HG03521 (cell line): ENCODE measurements at regions not wholly inside any gene's neighbourhood (a gene's known extent, or its start where the extent isn't known, plus 50 kb on each side); places are given as distances from the start of the nearest gene placed in this dataset.

Source experiments
- ATAC-seq: cut with Tn5 transposase; IDR thresholded peaks from one replicate; pipeline ENCODE4 v1.9.1; 2021; ENCODE audit warnings: mild to moderate bottlenecking, moderate library complexity; ENCODE audit not compliant: unreplicated experiment

DNA sequence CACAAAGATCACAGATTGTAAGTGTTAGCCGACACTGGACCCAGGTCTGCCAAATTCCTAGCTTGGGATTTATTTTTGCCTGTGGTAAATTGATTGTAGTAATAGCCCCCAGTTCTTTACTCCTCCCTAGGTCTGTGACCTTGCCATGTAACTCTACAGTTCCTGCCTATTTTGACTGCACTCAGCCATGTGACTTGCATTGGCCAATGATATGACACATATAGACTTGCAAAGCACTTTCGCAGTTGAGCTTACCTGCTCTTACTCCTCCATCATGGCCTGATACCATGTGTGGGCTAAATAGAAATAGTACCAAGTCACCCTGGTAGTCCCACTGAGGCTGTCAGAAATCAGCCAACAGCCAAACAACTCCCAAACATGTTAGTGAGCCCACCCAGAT lies 240.3 kb downstream of the DUSP6 start:
- ATAC-seq, result no peak

DNA sequence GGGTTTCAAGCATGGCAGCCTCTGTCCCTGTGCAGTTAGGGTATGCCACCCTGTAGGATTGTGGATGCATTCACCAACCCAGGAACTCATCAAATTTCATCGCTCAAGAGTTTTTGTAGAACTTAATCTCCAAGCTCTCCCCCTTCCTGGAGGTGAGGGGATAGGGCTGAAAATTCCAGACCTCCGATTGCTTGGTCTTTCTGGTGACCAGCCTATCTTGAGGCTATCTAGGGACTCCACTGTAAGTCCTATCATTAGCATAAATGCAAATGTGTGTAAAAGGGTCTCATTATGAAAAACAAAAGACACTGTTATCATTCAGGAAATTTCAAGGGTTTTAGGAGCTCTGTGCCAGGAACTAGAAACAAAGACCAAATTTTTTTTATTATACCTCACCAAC lies 244.0 kb downstream of the DUSP6 start:
- no peak for ATAC-seq

DNA sequence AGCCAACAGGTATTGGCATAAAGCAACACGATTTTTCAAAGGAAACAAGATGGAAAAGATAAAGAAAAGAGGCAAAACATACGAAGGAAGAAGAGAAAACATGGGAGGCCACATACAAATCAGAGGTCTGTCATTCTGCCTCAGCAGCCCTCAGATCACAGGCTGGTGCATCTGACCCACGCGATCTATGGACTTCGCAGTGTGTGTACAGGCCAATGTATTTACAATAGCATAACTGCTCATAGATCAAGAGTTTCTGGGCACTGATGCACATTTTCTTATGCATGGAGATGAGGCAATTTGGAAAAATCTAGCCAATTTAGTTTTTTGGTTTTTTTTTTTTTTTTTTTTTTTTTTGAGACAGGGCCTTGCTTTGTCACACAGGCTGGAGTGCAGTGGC lies 245.4 kb downstream of the DUSP6 start:
- ATAC-seq, result no peak

DNA sequence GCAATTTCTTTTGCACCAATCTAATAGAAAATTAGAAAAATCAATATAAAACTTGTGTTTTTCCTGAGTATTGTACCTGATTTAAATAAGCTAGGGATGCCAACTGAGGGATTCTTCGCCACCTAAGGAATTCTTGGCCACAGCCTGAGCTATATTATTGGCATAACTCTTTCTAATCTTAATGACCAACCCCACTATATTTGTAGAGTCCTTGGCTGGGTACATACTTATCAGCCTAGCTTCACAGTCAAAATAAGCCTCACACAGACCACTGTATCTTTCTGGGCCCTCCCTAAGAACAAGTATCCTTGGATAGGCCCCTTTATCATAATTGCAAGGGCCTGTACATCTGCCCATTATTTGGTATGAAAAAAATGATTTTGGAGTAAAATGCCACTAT lies 247.1 kb downstream of the DUSP6 start:
- ATAC-seq, result no peak

DNA sequence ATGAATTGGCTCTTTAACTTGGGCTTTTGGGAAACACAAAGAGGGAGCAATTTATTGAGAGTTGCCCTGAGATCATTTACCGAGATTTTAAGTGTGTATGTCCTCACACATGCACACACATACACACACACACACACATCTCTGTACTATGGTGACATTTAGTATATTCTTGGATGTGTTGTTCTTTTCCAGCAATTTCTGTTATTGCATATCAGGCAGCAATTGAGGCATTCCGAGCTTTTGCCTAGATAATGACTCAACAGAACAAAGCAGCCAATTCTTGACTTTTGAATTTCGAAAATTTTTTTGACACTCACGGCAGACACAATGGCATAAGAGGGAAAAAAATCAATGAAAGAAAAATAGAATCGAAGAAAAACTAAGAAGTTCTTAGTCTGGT lies 248.5 kb downstream of the DUSP6 start:
- no peak for ATAC-seq

DNA sequence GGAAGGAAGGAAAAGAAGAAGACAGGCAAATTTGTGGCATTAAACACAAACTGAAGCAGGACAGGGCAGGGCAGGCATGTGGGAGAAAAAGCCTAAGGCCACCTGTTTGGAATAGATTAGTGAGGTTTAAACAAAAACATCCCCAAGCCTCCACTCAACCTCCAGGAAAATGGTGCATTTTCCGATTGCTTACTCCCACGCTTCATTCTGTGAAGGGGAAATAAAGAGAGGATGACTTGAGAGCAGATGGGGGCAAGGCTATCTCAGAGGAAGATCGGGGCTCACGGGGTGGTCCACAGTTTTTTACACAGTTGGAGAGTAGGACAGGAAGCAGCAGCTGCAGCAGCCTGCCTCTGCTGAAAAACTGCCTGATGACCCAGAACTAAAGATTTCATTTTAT lies 250.9 kb downstream of the DUSP6 start:
- no peak for ATAC-seq

DNA sequence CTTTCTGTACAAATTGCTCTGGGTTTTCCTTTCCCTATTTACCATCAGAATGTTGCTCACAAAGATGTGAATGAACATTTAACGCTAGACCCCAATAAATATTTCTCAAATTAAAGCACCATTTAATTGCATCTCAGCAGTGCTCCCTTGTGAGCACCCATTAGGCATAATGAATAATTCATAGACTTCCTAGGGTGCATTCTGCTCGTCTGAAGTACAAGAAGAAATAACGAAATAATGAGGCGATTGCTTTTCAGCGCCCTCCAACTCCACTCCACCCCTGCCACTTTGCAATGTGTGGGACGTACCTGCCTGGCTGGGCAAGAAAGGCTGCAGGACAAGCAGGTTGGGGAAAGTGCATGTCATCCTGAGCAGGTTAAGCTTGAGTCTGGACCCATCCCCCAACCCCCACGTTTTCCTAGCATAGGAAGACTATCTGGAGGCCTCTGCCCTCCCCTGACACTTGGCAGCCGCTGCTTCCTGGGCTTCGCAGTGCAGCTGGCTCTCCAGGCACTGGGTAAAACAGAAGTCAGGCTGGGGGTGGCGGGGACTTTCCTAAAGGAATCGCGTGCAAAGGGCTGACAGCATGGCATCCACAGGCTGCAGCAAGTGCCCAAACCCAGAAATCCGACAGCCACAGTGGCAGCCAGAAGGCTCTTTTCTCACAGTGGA lies 253.7 kb downstream of the DUSP6 start:
- no peak for ATAC-seq

DNA sequence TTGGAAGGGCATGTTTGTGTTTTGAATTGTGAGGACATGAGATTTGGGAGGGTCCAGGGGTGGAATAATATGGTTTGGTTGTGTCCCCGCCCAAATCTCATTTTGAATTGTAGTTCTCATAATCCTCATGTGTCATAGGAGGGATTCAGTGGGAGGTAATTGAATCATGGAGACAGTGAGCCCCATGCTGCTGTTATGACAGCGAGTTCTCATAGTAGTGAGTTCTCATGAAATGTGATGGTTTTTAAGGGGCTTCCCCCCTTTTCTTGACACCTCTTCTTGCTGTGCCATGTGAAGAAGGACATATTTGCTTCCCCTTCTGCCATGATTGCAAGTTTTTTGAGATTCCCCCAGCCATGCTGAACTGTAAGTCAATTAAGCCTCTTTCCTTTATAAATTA lies 260.0 kb downstream of the DUSP6 start:
- ATAC-seq, result no peak

DNA sequence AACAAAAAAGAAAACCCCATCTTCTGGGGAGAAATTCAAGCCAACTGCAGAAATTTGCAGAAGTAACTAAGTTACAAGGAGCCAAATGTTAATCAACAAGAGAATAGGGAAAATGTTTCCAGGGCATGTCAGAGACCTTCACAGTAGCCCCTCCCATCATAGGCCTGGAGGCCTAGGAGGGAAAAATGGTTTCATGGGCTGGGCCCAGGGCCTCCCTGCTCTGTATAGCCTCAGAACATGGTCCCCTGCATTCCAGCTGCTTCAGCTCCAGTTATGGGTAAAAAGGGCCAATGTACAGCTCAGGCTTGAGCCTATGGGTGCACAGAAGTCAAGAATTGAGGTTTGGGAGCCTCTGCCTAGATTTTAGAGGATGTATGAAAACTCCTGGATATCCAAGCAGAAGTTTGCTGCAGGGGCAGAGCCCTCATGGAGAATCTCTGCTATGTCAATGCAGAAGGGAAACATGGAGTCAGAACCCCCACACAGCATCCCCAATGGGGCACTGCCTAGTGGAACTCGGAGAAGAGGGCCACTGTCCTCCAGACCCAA lies 260.9 kb downstream of the DUSP6 start:
- ATAC-seq, result no peak

DNA sequence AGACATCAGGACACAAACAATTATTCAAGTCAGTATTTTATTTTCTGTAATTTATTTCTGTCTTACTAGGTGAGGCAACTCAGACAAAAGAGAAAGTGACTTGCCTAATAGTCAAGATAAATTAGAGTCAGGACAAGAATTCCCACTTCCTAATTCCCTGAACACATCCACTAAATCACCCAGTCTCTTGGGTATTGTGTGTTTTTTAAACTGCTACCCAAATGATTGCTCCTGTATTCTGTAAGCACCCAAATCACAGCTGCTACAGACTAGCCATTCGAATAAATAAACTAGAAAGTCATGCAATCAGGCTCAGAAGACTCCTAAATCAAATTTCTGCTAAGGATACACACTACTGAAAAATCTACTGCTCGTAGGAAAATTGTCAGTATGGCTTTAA lies 263.0 kb downstream of the DUSP6 start:
- no peak for ATAC-seq

DNA sequence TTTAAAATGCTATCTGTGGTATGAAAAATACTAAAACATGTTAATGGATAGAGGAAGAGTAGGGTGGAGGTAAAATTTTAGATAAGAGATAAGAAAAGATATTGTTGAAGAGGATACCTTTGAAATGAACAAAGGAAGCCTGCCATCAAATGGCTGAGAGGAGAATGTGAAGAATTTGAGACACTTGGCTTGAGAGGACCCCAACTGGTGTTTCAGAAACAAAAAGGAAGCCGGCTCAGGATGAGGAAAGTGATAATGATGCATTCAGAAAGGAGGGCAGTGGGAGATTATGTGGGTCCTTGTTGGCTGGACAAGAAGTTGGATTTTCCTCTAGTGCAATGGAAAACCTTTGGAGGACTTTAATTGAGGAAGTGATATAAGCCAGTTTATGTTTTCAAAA lies 264.4 kb downstream of the DUSP6 start:
- ATAC-seq, result no peak

DNA sequence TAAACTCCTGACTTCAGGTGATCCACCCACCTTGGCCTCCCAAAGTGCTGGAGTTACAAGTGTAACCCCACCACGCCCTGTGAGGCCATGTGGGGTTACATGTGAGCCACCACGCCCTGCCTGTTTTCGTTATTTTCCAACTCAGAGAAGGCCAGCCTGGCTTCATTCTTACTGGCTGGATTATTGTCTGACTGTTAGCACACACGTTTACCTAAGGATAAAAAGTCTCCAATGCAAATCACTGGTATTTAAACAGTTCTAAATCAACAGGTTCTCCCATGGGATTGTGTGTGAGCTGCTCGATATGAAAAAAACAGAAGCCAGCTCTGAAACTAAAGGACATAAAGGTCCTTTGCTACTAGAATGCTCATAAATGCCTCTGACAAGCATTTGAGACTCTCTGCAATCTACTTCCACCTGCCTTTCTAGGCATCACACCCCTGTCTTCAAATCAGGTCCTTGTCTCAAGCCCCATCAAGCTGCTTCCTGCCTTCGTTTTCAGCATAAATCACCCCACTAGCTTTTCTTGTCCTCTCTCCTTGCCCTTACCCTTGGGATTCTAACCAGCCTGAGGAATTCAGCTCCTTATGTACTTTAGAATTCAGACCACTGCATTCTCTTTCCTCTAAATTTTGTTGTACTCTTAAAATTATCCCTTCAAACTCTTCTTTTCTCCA lies 265.0 kb downstream of the DUSP6 start:
- ATAC-seq, result no peak

DNA sequence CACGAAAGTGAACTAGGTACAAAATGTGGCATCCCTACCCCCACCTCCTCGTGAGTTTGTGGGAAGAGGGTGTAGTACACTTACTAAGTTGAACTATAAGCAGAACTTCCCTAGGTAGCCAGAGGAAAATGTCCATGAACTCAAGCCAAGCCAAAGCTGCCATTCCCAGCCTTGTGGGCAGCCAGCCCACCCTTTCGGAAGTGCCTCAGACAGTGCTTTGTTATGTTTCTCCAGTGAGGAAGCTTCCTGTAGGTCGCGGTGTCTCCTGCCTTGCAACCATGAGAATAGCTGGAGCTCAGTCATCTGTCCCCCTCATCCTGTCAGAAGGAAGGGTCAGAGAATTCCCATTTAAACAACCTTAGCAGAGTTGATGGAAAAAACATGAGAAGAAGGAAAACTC lies 266.9 kb downstream of the DUSP6 start:
- no peak for ATAC-seq

DNA sequence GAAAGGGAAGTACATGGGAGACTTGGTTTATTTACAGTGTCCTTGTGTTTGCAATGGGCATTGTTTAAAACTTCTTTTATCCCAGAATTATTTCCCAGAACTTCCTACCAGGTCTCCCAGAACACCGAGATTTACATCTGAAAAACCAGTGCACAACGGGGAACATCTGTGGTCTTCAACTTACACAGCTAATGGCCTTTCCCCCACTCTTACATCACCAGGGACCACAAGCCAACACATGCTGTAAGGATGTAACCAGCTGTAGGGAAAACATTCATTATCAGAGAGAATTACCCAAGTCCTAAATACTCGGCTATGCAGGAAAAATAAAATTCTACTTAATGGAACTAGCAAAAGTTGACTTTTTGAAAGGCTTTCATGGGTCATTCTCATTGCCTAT lies 267.6 kb downstream of the DUSP6 start:
- no peak for ATAC-seq

DNA sequence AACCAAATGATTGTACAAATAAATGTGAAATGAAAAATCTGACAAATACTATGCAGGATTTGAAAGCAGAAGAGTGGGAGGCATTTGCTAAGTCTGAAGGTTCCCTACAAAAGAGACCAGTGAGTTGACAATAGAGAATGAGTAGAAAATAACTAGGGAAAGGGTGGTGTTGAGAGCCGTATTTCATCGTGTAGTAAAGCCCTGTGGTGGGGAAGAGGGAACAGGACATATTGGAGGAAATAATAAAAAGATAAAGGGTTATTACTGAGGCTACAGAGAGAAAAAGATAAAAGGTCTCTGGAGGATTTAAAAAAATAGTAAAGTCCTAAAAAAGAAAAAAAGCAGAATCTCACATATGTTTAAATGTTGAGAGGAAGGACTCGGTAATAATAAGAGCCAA lies 268.8 kb downstream of the DUSP6 start:
- no peak for ATAC-seq

DNA sequence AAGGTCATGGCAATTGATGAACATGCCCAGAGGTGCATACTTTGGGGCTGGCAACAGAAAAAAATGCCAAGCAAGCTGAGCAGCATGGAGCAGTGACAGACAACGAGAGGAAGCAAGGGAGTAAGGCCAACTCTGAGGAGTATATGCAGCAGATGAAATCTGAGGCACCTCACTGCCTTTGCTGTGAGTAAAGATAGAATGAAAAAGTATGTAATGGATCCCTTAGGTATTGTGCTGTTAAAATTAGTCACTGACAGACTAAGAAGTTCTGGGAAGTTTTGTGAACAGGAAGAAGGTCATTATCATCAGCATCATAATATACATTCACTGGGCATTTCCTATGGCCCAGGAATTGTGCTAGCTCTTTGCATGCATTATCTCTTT lies 269.9 kb downstream of the DUSP6 start:
- no peak for ATAC-seq

DNA sequence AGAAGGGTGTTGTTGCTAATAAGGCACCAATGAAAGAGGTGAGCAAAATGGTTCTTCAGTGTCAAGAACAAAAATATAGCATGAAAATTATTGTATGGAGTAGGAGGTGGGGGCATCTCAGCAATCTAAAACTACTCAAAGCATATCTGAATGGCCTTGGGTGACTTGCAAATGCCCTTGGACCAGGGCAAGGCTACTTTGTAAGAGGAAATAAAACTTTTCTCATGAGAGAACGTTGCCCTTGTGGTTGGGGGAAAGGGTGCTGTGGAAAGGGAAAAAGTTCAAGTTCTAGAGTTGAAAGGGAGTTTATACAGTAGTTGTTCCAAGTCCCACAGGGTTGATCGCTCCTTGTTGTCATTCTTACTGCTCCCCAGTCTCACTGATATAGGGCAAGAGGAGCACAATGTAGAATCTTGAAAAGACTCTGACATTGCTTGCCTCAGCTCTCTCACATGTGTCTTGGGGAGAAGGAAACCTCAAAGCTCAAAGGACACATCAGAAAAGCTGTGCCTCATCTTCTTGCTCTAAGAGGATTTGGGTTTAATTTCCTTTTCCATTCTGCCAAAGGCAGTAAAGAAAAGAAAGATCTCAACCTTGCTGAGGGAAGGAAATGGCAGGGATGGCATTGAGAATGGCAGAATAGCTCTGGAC lies 270.5 kb downstream of the DUSP6 start:
- ATAC-seq, result no peak

DNA sequence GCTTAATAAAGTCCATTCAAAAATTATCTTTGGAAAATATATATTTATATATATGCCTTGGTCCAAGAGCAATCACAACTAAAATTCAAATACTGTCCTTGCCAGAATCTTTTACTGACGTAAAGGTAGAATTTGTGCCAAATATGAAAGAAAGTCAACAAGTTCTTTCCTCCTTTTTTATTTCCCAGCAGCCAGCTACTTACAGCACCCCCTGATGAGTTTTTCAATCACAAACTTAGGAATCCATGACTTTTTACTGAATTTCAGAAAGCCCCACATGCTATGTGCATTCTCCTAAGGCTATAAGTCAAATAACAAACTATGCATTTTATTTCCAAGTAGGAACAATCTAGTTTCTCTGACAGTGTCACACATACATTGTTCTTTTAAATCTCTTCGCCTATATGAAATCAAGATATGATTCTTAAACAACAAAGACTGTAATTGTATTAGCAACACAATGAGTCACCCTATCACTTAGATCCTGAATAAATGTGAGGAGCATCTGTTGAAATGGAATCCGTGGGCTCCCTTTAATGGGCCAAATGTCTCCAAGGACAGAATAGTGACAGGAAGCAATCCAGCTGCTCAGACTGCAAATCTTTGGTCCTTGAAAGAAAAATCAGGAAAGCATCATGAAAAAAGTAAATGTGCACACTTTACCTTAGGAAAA lies 271.4 kb downstream of the DUSP6 start:
- ATAC-seq, result no peak

DNA sequence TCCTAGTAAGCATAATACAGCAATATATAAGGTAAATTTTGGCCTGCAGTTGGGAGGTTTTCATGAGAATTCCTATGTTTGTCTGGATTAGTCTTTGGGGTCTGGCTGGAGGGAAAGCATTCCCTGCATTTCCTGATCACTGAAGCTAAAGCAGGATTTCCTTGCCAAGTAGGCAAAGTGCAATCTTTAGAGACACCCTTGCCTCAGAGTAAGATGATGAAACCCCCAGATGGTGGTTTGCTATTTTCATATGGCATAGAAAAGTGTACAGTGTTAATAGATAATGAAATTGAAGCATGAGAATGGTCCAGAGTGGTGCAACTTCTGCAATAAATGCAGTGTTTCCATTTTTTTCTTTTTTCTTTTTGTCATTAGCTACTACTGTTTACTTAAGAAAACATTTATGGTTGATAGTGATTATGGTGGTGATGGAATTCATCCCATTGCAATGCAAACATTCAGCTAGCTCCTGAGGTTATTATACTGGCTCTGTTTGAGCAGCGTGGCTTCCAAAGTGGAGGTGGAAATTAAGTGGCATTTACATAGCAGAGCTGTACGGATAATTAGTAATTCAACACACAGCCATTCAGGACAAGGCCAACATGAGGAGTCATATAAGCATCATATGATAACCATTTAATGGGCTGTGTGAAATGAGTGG lies 276.3 kb downstream of the DUSP6 start:
- no peak for ATAC-seq

DNA sequence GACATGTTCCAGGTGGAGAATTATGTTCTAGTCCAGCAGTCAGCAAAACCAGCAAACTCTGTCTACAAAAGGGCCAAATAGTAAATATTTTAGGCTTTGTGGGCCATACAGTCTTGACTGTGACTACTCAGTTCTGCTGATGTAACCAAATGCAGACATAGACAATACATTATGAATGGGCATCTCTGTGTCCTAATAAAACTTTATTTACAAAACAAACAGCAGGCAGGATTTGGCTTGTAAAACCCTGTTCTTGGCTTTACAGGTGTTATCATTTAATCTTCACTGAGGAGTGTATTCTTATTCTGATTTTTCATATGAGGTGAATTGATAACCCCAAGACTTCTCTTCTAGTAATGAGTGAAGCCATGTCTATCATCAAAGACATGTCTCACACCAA lies 278.6 kb downstream of the DUSP6 start:
- no peak for ATAC-seq

DNA sequence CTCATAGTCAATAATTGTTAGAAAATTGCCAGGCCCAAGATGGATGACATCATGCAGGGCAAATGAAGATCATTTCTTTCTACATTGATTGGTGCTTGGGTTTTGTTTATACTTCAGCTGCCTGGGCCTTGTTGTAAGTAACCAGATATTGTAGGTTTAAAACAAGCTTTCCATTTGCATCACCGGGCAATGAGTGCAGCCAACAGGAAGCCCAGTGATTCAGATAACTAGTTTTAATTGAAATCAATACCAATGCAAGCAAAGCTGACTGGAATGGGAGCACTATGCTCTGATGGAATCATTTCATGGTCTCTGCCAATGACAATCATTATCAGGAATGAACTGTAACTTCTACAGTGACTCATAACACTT lies 279.3 kb downstream of the DUSP6 start:
- no peak for ATAC-seq
